Esophagus squamous epithelium (tissue), 5 donors: ENCODE measurements at regions not wholly inside any gene's neighbourhood (a gene's known extent, or its start where the extent isn't known, plus 50 kb on each side); places are given as distances from the start of the nearest gene placed in this dataset.

Experiments used
- DNase-seq: peaks from one replicate; lab custom pipeline; 2025; lab: John Stamatoyannopoulos, UW
- H3K27ac ChIP-seq, 4 donors: fragments of 200-600 bp; sonication (generic); one replicate each; pipeline ENCODE4 v1.5.1; 2016 to 2019; ENCODE audit warnings: mild to moderate bottlenecking in 1 of 4
- H3K27me3 ChIP-seq, 4 donors: fragments of 200-600 bp; sonication (generic); 1 replicate in 3 of 4; 2 replicates in 1 of 4; pipeline versions ENCODE4 v1.5.1 to v1.6.0; 2017 to 2021; ENCODE audit warnings: antibody characterized with exemption in 1 of 4
- H3K36me3 ChIP-seq, 3 donors: fragments of 200-600 bp; sonication (generic); one replicate each; pipeline ENCODE4 v1.5.1; 2016 to 2019
- H3K4me1 ChIP-seq, 3 donors: fragments of 200-600 bp; sonication (generic); one replicate each; pipeline ENCODE4 v1.5.1; 2017 to 2019
- H3K4me3 ChIP-seq, 4 donors: fragments of 200-600 bp; sonication (generic); 1 replicate in 3 of 4; 2 replicates in 1 of 4; pipeline ENCODE4 v1.5.1; 2016 to 2019; ENCODE audit warnings: mild to moderate bottlenecking in 2 of 4, moderate library complexity in 1 of 4
- H3K9me3 ChIP-seq, 3 donors: fragments of 200-600 bp; sonication (generic); one replicate each; pipeline ENCODE4 v1.5.1; 2016 to 2019
- POLR2A ChIP-seq, 4 donors: fragments of 450-650 bp; IDR thresholded peaks; one replicate each; pipeline ENCODE4 v1.6.1; 2017; ENCODE audit warnings: antibody characterized with exemption in 4 of 4, mild to moderate bottlenecking in 4 of 4, moderate library complexity in 3 of 4
- WGBS, 2 donors: methylation state at CpG; one replicate each; pipeline ENCODE4 v1.1.5; 2018; 5-methylcytosine and 5-hydroxymethylcytosine counted together
- intact Hi-C: fragments of 100-400 bp; cut with DNase I; formaldehyde crosslinking; loops from one replicate; pipeline ENCODE4 v1.15.0; 2022
- TF ChIP-seq, protein P1 (sequence below), 6 experiments: fragments of 450-650 bp in 4 of 6; fragments of 200-600 bp in 2 of 6; sonication (generic) in 2 of 6; IDR thresholded peaks; one replicate each; pipeline ENCODE4 v1.5.1; 2016 to 2019; ENCODE audit warnings: antibody characterized with exemption in 6 of 6, mild to moderate bottlenecking in 4 of 6, moderate library complexity in 4 of 6
- donor health status: DM: yes; HTN: yes; CAD: no.

DNA sequence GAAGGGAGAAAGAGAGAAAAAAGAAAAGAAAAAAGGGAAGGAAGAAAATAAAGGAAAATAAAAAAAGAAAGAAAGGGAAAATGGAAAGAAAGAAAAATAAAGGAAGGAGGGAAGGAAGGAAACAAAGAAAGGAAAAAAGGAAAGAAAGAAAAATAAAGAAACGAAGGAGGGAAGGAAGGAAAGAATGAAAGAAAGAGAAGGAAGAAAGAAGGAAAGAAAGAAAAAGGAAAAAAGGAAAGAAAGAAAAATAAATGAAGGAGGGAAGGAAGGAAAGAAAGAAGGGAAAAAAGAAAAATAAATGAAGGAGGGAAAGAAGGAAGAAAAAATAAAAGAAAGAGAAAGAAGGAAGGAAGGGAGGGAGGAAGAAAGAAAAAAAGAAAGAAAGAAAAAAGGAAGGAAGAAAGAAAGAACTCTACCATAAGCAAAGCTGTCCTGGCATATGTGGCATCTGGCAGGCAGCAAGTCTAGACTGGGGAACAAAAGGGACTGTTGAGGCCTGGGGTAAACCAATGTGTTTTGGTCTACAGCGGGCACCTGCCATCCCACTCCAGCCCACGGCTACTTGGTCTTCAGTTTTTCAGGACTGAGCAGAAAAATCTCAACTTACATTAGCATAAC is 86.9 kb downstream of the TFAP2C start:
- 42 to 52% methylated on average over 3 of the region's 3 CpGs for WGBS, 2 donors
- H3K4me3 ChIP-seq = no peak overlapping the region
- no peak for TF ChIP-seq POLR2A (IDR thresholded peaks at IDR 0.05)
- TF ChIP-seq, protein P1, sequence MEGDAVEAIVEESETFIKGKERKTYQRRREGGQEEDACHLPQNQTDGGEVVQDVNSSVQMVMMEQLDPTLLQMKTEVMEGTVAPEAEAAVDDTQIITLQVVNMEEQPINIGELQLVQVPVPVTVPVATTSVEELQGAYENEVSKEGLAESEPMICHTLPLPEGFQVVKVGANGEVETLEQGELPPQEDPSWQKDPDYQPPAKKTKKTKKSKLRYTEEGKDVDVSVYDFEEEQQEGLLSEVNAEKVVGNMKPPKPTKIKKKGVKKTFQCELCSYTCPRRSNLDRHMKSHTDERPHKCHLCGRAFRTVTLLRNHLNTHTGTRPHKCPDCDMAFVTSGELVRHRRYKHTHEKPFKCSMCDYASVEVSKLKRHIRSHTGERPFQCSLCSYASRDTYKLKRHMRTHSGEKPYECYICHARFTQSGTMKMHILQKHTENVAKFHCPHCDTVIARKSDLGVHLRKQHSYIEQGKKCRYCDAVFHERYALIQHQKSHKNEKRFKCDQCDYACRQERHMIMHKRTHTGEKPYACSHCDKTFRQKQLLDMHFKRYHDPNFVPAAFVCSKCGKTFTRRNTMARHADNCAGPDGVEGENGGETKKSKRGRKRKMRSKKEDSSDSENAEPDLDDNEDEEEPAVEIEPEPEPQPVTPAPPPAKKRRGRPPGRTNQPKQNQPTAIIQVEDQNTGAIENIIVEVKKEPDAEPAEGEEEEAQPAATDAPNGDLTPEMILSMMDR (IDR thresholded peaks at IDR 0.05) = no peak
- no peak overlapping the region for H3K27ac ChIP-seq
- no peaks in the 10 kb centered on the region for H3K9me3 ChIP-seq
- intact Hi-C loops = no loop called here
- no peaks in the 10 kb centered on the region for H3K27me3 ChIP-seq
- DNase-seq = no peak
- peaks cover 0 to 24% (median 7%) of the 10 kb centered on the region in 3 donors for H3K4me1 ChIP-seq
- H3K36me3 ChIP-seq = no peaks in the 10 kb centered on the region

- H3K27ac ChIP-seq = peak overlapping the region in 1 of 4 donors; percentile 42
- no peak for DNase-seq
- H3K36me3 ChIP-seq = no peaks in the 10 kb centered on the region
- H3K9me3 ChIP-seq = no peaks in the 10 kb centered on the region
- intact Hi-C loops = no loop called here
- no peak overlapping the region for H3K4me3 ChIP-seq
- H3K4me1 ChIP-seq = peaks cover 0 to 18% (median 6%) of the 10 kb centered on the region in 3 donors
- H3K27me3 ChIP-seq = no peaks in the 10 kb centered on the region
- WGBS, 2 donors = 72% methylated on average over 6 of the region's 11 CpGs; no CpG with 5 or more reads in 1 of the 2 donors
- no peak for TF ChIP-seq POLR2A (IDR thresholded peaks at IDR 0.05)
- TF ChIP-seq, protein P1 (IDR thresholded peaks at IDR 0.05) = peak in 4 of 6 experiments; percentile 6 to 57 (median 38)
These were observed 87.7 kb downstream of the TFAP2C start for GRCh38 chr20:56716806-56717205.

DNA sequence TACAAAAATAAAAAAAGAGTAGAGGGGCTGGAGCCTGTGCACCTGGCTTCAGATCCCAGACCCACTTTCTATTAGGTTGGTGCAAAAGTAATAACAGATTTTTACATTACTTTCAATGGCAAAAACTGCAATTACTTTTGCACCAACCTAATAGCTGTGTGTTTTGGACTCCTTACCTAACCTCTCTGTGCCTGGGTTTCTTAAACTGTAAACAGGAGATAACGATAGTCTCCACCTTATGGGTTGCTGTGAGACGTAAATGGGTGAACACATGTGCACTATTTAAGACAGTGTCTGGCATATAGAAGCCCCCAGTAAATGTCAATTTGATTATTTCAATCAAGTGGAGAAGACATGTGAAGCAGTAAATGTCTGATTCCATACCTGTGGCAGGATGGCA is 89.7 kb downstream of the TFAP2C start:
- no peaks in the 10 kb centered on the region for H3K27me3 ChIP-seq
- intact Hi-C loops = no loop called here

DNA sequence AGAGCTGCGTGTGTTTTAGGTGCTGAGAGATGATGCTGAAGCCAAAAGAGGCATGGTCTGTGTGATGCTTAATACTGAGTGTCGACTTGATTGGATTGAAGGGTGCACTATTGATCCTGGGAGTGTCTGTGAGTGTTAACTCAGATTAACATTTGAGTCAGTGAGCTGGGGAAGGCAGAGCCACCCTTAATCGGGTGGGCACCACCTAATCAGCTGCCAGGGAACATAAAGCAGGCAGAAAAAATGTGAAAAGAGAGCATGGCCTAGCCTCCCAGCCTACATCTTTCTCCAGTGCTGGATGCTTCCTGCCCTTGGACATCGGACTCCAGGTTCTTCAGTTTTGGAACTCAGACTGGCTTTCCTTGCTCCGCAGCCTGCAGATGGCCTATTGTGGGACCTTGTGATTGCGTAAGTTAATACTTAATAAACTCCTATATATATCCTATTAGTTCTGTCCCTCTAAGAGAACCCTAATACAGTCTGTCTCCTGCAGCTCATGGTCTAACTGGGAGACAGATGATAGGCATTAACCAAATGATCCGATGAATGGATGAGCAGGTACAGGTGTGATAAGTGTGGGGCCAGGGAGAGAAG is 91.6 kb downstream of the TFAP2C start:
- H3K4me3 ChIP-seq = no peak overlapping the region
- no peak overlapping the region for H3K27ac ChIP-seq
- no peaks in the 10 kb centered on the region for H3K9me3 ChIP-seq
- no peaks in the 10 kb centered on the region for H3K36me3 ChIP-seq
- WGBS, 2 donors = 89 to 93% methylated on average over 7 of the region's 7 CpGs
- TF ChIP-seq, protein P1 (IDR thresholded peaks at IDR 0.05) = no peak
- no peak for TF ChIP-seq POLR2A (IDR thresholded peaks at IDR 0.05)
- H3K4me1 ChIP-seq = peaks cover 0 to 18% (median 0%) of the 10 kb centered on the region in 3 donors
- DNase-seq = no peak
- no peaks in the 10 kb centered on the region for H3K27me3 ChIP-seq
- intact Hi-C loops = no loop called here

More for the DNA sequence above, 89.7 kb downstream of the TFAP2C start:
- WGBS, 2 donors = 72 to 92% methylated on average over 2 of the region's 2 CpGs
- Histone ChIP-seq H3K36me3 (no peaks in the 10 kb centered on the region), H3K27ac (no peak overlapping the region), H3K9me3 (no peaks in the 10 kb centered on the region), H3K4me3 (no peak overlapping the region), H3K4me1 (peaks cover 0 to 18% (median 0%) of the 10 kb centered on the region in 3 donors)
- TF ChIP-seq POLR2A (IDR thresholded peaks at IDR 0.05) = no peak
- TF ChIP-seq, protein P1 (IDR thresholded peaks at IDR 0.05) = no peak
- DNase-seq = no peak

DNA sequence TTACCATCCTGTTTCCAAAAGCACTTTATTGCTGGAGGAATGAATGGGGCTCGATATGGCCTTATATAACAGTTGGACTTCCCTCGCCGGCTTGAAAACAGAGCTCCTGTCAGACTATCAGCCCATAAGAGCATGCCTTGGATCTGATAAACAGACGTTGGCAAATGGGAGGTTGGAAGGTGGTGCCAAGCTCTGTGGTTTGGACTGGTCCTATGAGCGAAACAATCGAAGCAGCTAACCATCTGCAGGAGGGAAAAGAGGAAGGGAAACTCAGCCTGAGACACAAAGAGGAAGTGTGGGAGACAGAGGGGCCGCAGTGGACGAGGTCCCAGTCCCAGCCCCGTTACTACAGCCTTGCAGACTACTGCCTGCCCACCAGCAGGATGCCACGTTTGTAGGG is 92.9 kb downstream of the TFAP2C start:
- DNase-seq = no peak
- WGBS, 2 donors = 15 to 23% methylated on average over 6 to 10 of the region's 10 CpGs
- Histone ChIP-seq H3K4me1 (peaks cover 0 to 10% (median 0%) of the 10 kb centered on the region in 3 donors), H3K4me3 (no peak overlapping the region), H3K9me3 (no peaks in the 10 kb centered on the region), H3K27me3 (no peaks in the 10 kb centered on the region), H3K36me3 (no peaks in the 10 kb centered on the region), H3K27ac (no peak overlapping the region)
- TF ChIP-seq, protein P1 (IDR thresholded peaks at IDR 0.05) = no peak
- TF ChIP-seq POLR2A (IDR thresholded peaks at IDR 0.05) = no peak
- intact Hi-C loops = no loop called here
